Loucy (cell line): ENCODE measurements at regions not wholly inside any gene's neighbourhood (a gene's known extent, or its start where the extent isn't known, plus 50 kb on each side); places are given as distances from the start of the nearest gene placed in this dataset.
"Not testable (repeated sequence)": the region's sequence is repeated elsewhere in the genome, so short reads cannot be mapped to it uniquely, and the experiment has no call there.

Source experiments
- H2AFZ ChIP-seq: fragments of 200-600 bp; sonication (generic); 2 replicates; pipeline ENCODE4 v1.6.0; 2016; ENCODE audit warnings: antibody characterized with exemption, mild to moderate bottlenecking, low read length, moderate library complexity
- H3F3A ChIP-seq: fragments of 200-600 bp; 2 replicates; pipeline ENCODE4 v1.6.0; 2016; ENCODE audit warnings: antibody characterized with exemption, low read depth, mild to moderate bottlenecking
- H3K27me3 ChIP-seq: fragments of 200-600 bp; sonication (generic); 2 replicates; pipeline ENCODE4 v1.6.1; 2014; ENCODE audit warnings: low read length, mild to moderate bottlenecking; ENCODE audit not compliant: insufficient read depth, poor library complexity, severe bottlenecking
- H3K36me3 ChIP-seq: fragments of 200-600 bp; sonication (generic); 2 replicates; pipeline ENCODE4 v1.6.1; 2016; ENCODE audit warnings: low read length; ENCODE audit not compliant: insufficient read depth
- H3K4me1 ChIP-seq: fragments of 200-600 bp; sonication (generic); 2 replicates; pipeline ENCODE4 v1.5.1; 2014; ENCODE audit warnings: low read length, mild to moderate bottlenecking; ENCODE audit not compliant: insufficient read depth, poor library complexity, severe bottlenecking
- H3K4me2 ChIP-seq: fragments of 200-600 bp; sonication (generic); 2 replicates; pipeline ENCODE4 v1.6.0; 2014; ENCODE audit warnings: antibody characterized with exemption, low read length, low read depth, mild to moderate bottlenecking; ENCODE audit not compliant: poor library complexity, severe bottlenecking
- H3K4me3 ChIP-seq: fragments of 200-600 bp; sonication (generic); 2 replicates; pipeline ENCODE4 v1.5.1; 2014; ENCODE audit warnings: low read length, mild to moderate bottlenecking, mixed read lengths; ENCODE audit not compliant: poor library complexity, severe bottlenecking
- H3K79me2 ChIP-seq: fragments of 200-600 bp; sonication (generic); 2 replicates; pipeline ENCODE4 v1.6.1; 2014; ENCODE audit warnings: low read length; ENCODE audit not compliant: insufficient read depth
- H3K9ac ChIP-seq: fragments of 200-600 bp; sonication (generic); 2 replicates; pipeline ENCODE4 v1.6.0; 2014; ENCODE audit warnings: mild to moderate bottlenecking, low read depth, low read length, moderate library complexity; ENCODE audit not compliant: poor library complexity, severe bottlenecking
- H3K9me2 ChIP-seq: fragments of 200-600 bp; sonication (generic); replicated peaks from 2 replicates; pipeline ENCODE4 v1.6.1; 2016; ENCODE audit warnings: low read depth, low read length, mixed read lengths
- H3K9me3 ChIP-seq: fragments of 200-600 bp; sonication (generic); 2 replicates; pipeline ENCODE4 v1.6.1; 2014; ENCODE audit warnings: mild to moderate bottlenecking, antibody characterized with exemption, low read length, low read depth; ENCODE audit not compliant: insufficient read depth
- H4K20me1 ChIP-seq: fragments of 200-600 bp; sonication (generic); 2 replicates; pipeline ENCODE4 v1.6.0; 2014; ENCODE audit warnings: antibody characterized with exemption, low read length, mild to moderate bottlenecking; ENCODE audit not compliant: insufficient read depth, poor library complexity, severe bottlenecking
- CTCF ChIP-seq: fragments of 200-600 bp; sonication (generic); conservative IDR thresholded peaks from 2 replicates; pipeline ENCODE4 v1.5.1; 2014; ENCODE audit warnings: mild to moderate bottlenecking, antibody characterized with exemption, low read length
- EZH2phosphoT487 ChIP-seq: fragments of 200-600 bp; IDR thresholded peaks from 2 replicates; pipeline ENCODE4 v1.6.1; 2018; ENCODE audit warnings: antibody characterized with exemption, mild to moderate bottlenecking, moderate library complexity, borderline replicate concordance

DNA sequence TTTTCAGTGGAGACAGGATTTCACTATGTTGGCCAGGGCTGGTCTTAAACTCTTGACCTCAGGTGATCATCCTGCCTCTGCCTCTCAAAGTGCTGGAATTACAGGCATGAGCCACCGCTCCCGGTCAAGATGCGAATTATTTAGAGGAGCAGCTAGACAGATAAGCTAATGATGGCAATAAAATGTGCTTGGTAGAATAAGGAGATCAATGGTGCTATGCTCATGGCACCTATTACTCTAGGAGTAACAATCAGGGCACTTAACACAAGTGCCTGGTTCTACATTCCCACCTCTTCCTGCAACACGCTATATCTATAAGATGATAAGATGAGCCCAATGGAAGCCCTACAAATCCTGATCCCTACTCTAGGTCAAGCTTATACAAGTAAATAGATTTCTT is 61.4 kb upstream of the LOC128125822 start:
- Histone ChIP-seq H3K79me2 (no peaks in the 10 kb centered on the region), H3K9me2 (no peaks in the 10 kb centered on the region), H3K9me3 (no peaks in the 10 kb centered on the region), H2AFZ (no peak overlapping the region), H3K9ac (no peak overlapping the region), H3K4me3 (no peak overlapping the region), H3K36me3 (no peaks in the 10 kb centered on the region), H3K4me1 (no peaks in the 10 kb centered on the region), H3K4me2 (no peak overlapping the region), H4K20me1 (no peaks in the 10 kb centered on the region), H3F3A (no peaks in the 10 kb centered on the region), H3K27me3 (no peaks in the 10 kb centered on the region)
- TF ChIP-seq EZH2phosphoT487 (no peak), CTCF (no peak)

DNA sequence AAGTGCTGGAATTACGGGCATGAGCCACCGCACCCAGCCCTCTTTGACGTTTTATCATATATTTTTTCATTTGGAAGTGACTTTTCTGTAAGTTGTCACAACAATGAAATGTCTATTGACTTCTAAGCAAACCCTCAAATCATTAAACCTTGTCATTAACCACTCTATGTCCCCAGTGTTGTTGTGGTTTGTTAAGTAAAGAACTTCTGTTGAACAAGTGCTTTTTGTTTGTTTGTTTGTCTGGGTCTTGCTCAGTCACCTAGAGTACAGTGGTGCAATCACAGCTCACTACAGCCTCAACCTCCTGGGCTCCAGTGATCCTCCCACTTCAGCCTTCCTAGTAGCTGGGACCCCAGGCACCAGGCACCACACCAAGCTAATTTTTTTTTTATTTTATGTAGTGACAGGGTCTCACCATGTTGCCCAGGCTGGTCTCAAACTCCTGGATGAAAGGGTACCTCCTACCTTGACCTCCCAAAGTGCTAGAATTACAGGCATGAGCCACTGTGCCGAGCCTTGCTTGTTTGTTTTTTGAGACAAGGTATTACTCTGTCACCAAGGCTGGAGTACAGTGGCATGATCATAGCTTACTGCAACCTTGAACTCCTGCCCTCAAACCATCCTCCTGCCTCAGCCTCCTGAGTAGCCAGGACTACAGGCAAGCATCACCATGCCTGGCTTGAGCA is 57.6 kb upstream of the LOC128125822 start:
- Histone ChIP-seq H3K36me3 (no peaks in the 10 kb centered on the region), H3K9ac (no peak overlapping the region), H4K20me1 (no peaks in the 10 kb centered on the region), H3K9me3 (no peaks in the 10 kb centered on the region), H3K27me3 (no peaks in the 10 kb centered on the region), H3K4me1 (no peaks in the 10 kb centered on the region), H3K79me2 (no peaks in the 10 kb centered on the region), H2AFZ (no peak overlapping the region), H3K4me2 (no peak overlapping the region), H3F3A (no peaks in the 10 kb centered on the region), H3K4me3 (no peak overlapping the region), H3K9me2 (no peaks in the 10 kb centered on the region)
- TF ChIP-seq EZH2phosphoT487 (no peak), CTCF (no peak)

- H3F3A ChIP-seq, H3K27me3 ChIP-seq, H3K9ac ChIP-seq, H3K36me3 ChIP-seq, H3K9me3 ChIP-seq, H3K4me2 ChIP-seq, H3K4me3 ChIP-seq, H2AFZ ChIP-seq, H3K9me2 ChIP-seq, H3K79me2 ChIP-seq, H4K20me1 ChIP-seq, H3K4me1 ChIP-seq: not testable (repeated sequence)
Observed at GRCh38 chr6:63515227-63515626, 57.1 kb upstream of the LOC128125822 start.

GRCh38 chr6:63516186-63516944 is 55.9 kb upstream of the LOC128125822 start:
- Histone ChIP-seq H3K9ac (no peak overlapping the region), H3K4me2 (no peak overlapping the region), H3K27me3 (no peaks in the 10 kb centered on the region), H3K4me1 (no peaks in the 10 kb centered on the region), H3K79me2 (no peaks in the 10 kb centered on the region), H2AFZ (no peak overlapping the region), H4K20me1 (no peaks in the 10 kb centered on the region), H3K4me3 (no peak overlapping the region), H3F3A (no peaks in the 10 kb centered on the region), H3K36me3 (no peaks in the 10 kb centered on the region), H3K9me3 (no peaks in the 10 kb centered on the region), H3K9me2 (no peaks in the 10 kb centered on the region)
- TF ChIP-seq CTCF (no peak), EZH2phosphoT487 (no peak)
